IMR-90 (cell line): ENCODE measurements at regions not wholly inside any gene's neighbourhood (a gene's known extent, or its start where the extent isn't known, plus 50 kb on each side); places are given as distances from the start of the nearest gene placed in this dataset.

Source experiments
- ATAC-seq: fragments of 200-7000 bp; cut with Tn5 transposase; 2 replicates; pipeline ENCODE4 v1.9.1; 2020; ENCODE audit warnings: low read depth, mild to moderate bottlenecking, moderate library complexity
- BruUV-seq: library from RNA; stranded (reverse); fragments of 400-500 nt; replicated peaks from 2 replicates; lab custom pipeline; 2021; lab: Mats Ljungman, UMichigan
- CTCF ChIA-PET: fragments of 300-600 bp; formaldehyde crosslinking; extraction: SDS; loops from one replicate; lab custom pipeline; 2021; ENCODE audit warnings: antibody characterized with exemption; lab: Yijun Ruan, JAX
- POLR2A ChIA-PET: fragments of 300-600 bp; sonication (Branson Sonifier 250); formaldehyde crosslinking; loops from one replicate; lab custom pipeline; 2022; ENCODE audit warnings: antibody characterized with exemption; ENCODE audit not compliant: unreplicated experiment; lab: Charles Lee
- DNase-seq: peaks from one replicate; pipeline ENCODE4 v3.0.0; 2013
- H2AFZ ChIP-seq: replicated peaks from 2 replicates; pipeline ENCODE3; 2013; ENCODE audit warnings: low read length, mild to moderate bottlenecking; ENCODE audit not compliant: poor library complexity
- H2AK5ac ChIP-seq: 2 replicates; pipeline ENCODE4 v1.6.1; 2013; ENCODE audit warnings: low read depth, low read length, inconsistent platforms
- H2AK9ac ChIP-seq: replicated peaks from 2 replicates; pipeline ENCODE3; 2013; ENCODE audit warnings: mild to moderate bottlenecking, low read depth, low read length, moderate library complexity; ENCODE audit not compliant: poor library complexity
- H2BK120ac ChIP-seq: 2 replicates; pipeline ENCODE4 v1.6.1; 2013; ENCODE audit warnings: low read depth, low read length, inconsistent platforms
- H2BK15ac ChIP-seq: 3 replicates; pipeline ENCODE4 v1.6.1; 2013; ENCODE audit warnings: low read depth, low read length, inconsistent platforms
- H2BK20ac ChIP-seq: 2 replicates; pipeline ENCODE4 v1.6.1; 2013; ENCODE audit warnings: low read depth, mild to moderate bottlenecking, inconsistent platforms, low read length, moderate library complexity
- H2BK5ac ChIP-seq: 2 replicates; pipeline ENCODE4 v1.6.1; 2013; ENCODE audit warnings: mild to moderate bottlenecking, low read depth, low read length, inconsistent platforms; ENCODE audit not compliant: poor library complexity, severe bottlenecking
- H3K14ac ChIP-seq: replicated peaks from 2 replicates; pipeline ENCODE4 v1.6.1; 2013; ENCODE audit warnings: low read depth, low read length, inconsistent platforms
- H3K18ac ChIP-seq: 2 replicates; pipeline ENCODE4 v1.6.1; 2013; ENCODE audit warnings: low read depth, low read length, control low read depth
- H3K23ac ChIP-seq: 2 replicates; pipeline ENCODE4 v1.6.1; 2013; ENCODE audit warnings: low read depth, low read length, inconsistent platforms
- H3K27ac ChIP-seq: 2 replicates; pipeline ENCODE4 v1.5.1; 2013; ENCODE audit warnings: mild to moderate bottlenecking, control low read depth, low read length; ENCODE audit not compliant: insufficient read depth
- H3K27me3 ChIP-seq: 2 replicates; pipeline ENCODE4 v1.6.1; 2013; ENCODE audit warnings: low read length; ENCODE audit not compliant: control insufficient read depth, insufficient read depth
- H3K36me3 ChIP-seq: 2 replicates; pipeline ENCODE4 v1.6.1; 2013; ENCODE audit warnings: low read length, mixed read lengths; ENCODE audit not compliant: control insufficient read depth, insufficient read depth
- H3K4ac ChIP-seq: 2 replicates; pipeline ENCODE4 v1.6.1; 2013; ENCODE audit warnings: low read depth, low read length, inconsistent platforms
- H3K4me1 ChIP-seq: 2 replicates; pipeline ENCODE4 v1.6.1; 2013; ENCODE audit warnings: low read length, mixed read lengths; ENCODE audit not compliant: control insufficient read depth, insufficient read depth
- H3K4me2 ChIP-seq: 2 replicates; pipeline ENCODE4 v1.6.1; 2013; ENCODE audit warnings: low read depth, mild to moderate bottlenecking, control low read depth, low read length, moderate library complexity
- H3K4me3 ChIP-seq: 2 replicates; pipeline ENCODE4 v1.5.1; 2013; ENCODE audit warnings: low read depth, mild to moderate bottlenecking, control low read depth, low read length, moderate library complexity; ENCODE audit not compliant: insufficient read depth
- H3K56ac ChIP-seq: 2 replicates; pipeline ENCODE4 v1.6.1; 2013; ENCODE audit warnings: low read length, inconsistent platforms; ENCODE audit not compliant: insufficient read depth; ENCODE audit errors: extremely low read depth
- H3K79me1 ChIP-seq, 2 experiments: 2 replicates each; pipeline ENCODE4 v1.6.1; 2013; ENCODE audit warnings: low read length in 2 of 2, inconsistent platforms in 1 of 2, low read depth in 1 of 2
- H3K9ac ChIP-seq: 2 replicates; pipeline ENCODE4 v1.6.1; 2013; ENCODE audit warnings: low read depth, low read length, control low read depth
- H3K9me1 ChIP-seq: 2 replicates; pipeline ENCODE4 v1.6.1; 2013; ENCODE audit warnings: low read length, inconsistent platforms; ENCODE audit not compliant: insufficient read depth
- H3K9me3 ChIP-seq: 2 replicates; pipeline ENCODE4 v1.6.1; 2013; ENCODE audit warnings: low read length; ENCODE audit not compliant: control insufficient read depth, insufficient read depth
- H4K20me1 ChIP-seq: 2 replicates; pipeline ENCODE4 v1.6.1; 2013; ENCODE audit warnings: low read length, inconsistent platforms; ENCODE audit not compliant: insufficient read depth
- H4K5ac ChIP-seq: 2 replicates; pipeline ENCODE4 v1.6.1; 2013; ENCODE audit warnings: mild to moderate bottlenecking, low read depth, low read length, control low read depth
- H4K8ac ChIP-seq, 2 experiments: 2 replicates each; pipeline ENCODE4 v1.6.1; 2013; ENCODE audit warnings: low read depth in 2 of 2, low read length in 2 of 2, control low read depth in 1 of 2, inconsistent platforms in 1 of 2
- H4K91ac ChIP-seq: 2 replicates; pipeline ENCODE4 v1.6.1; 2013; ENCODE audit warnings: low read depth, low read length, inconsistent platforms; ENCODE audit not compliant: insufficient read depth
- BHLHE40 ChIP-seq: fragments of 150-350 bp; IDR thresholded peaks from 2 replicates; pipeline ENCODE4 v1.6.1; 2016; ENCODE audit warnings: mild to moderate bottlenecking, low read depth, low read length
- CEBPB ChIP-seq: IDR thresholded peaks from 2 replicates; pipeline ENCODE4 v1.6.1; 2012; ENCODE audit warnings: low read depth, low read length, improper control_type of control experiment
- WGBS, 2 experiments: methylation state at CpG; one replicate each; pipeline versions ENCODE4 v1.1.5 to v1.1.7; 2013; ENCODE audit warnings: missing lambda C conversion rate in 2 of 2; ENCODE audit not compliant: insufficient read length in 1 of 2; ENCODE audit errors: extremely low coverage in 2 of 2; 5-methylcytosine and 5-hydroxymethylcytosine counted together
- dilution Hi-C: fragments of 300-500 bp; cut with HindIII; formaldehyde crosslinking; loops from one replicate; pipeline ENCODE4 v1.14.3; 2018; ENCODE audit warnings: low sequenced_read_pairs; ENCODE audit not compliant: unreplicated experiment
- in situ Hi-C: fragments of 300-500 bp; cut with MboI; formaldehyde crosslinking; loops from 3 replicates; pipeline ENCODE4 v1.14.3; 2019; ENCODE audit warnings: low sequenced_read_pairs, inconsistent platforms, mixed read lengths
- intact Hi-C: fragments of 100-400 bp; cut with micrococcal nuclease; formaldehyde crosslinking; loops from 2 replicates; pipeline ENCODE4 v1.10.0; 2022
- TF ChIP-seq, protein P1 (sequence below): conservative IDR thresholded peaks from 2 replicates; pipeline ENCODE4 v1.5.1; 2012; ENCODE audit warnings: mild to moderate bottlenecking, low read depth, low read length, improper control_type of control experiment

DNA sequence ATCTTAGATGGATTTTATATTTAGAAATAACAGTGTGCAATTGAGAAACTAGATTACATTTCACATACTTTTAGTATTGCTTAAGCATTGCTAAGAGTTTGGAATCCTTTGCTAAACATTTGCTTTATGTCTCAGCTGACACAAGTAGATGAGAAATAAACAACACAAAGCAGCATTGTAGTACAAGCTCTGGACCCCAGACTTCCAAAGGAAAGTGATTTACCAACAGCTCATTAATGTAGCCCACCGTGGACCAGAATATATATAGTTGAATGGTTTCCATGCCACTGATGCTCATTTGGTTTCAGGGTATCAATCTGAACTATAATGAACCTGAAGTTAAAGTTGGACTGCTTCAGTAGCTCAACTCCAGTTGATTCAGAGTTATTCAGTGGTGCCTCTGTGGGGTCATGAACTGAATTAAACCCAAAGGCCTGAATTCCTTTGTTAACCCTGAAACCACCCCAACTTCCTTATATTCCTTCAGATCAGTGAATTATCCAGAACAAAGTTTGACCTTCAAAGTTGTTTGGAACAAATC is 132.1 kb upstream of the NEIL3 start:
- Histone ChIP-seq H3K27ac (peak overlapping the region; percentile 85), H3K9me1 (no peaks in the 10 kb centered on the region), H4K20me1 (no peaks in the 10 kb centered on the region), H3K4me3 (no peak overlapping the region), H2AK9ac (no peak overlapping the region), H3K9ac (no peak overlapping the region), H3K4me2 (peak overlapping the region; percentile 99), H3K4me1 (peaks cover 10% of the 10 kb centered on the region), H2BK120ac (peak overlapping the region; percentile 97), H3K4ac (peak overlapping the region; percentile 88; the same call in 1 of the 2 replicates), H2AFZ (no peak overlapping the region), H3K56ac (peak overlapping the region; percentile 83; the same call in 1 of the 2 replicates), H2BK5ac (peak overlapping the region; percentile 100), H3K23ac (peak overlapping the region; percentile 92), H4K5ac (peak overlapping the region; percentile 99), H3K9me3 (0 out of 2 replicates have a peak, but pooled peaks cover 1% of the 10 kb centered on the region), H3K36me3 (no peaks in the 10 kb centered on the region), H4K91ac (peak overlapping the region; percentile 81; the same call in 1 of the 2 replicates), H3K79me1 (no peaks in the 10 kb centered on the region), H2BK20ac (peak overlapping the region; percentile 94), H3K27me3 (no peaks in the 10 kb centered on the region), H3K18ac (peak overlapping the region; percentile 100), H4K8ac (peak overlapping the region in 1 of 2 experiments; percentile 82; a peak in 2 of 4 replicates), H3K14ac (no peak overlapping the region; the same call in 1 of the 2 replicates), H2BK15ac (0 out of 3 replicates have a peak overlapping the region, but pooled peaks have one; percentile 9), H2AK5ac (peak overlapping the region; percentile 39; the same call in 1 of the 2 replicates)
- dilution Hi-C loops (no loop called here), in situ Hi-C loops (no loop called here), intact Hi-C loops (loop anchor here (2.0 kb wide), 1 partner anchor 59 kb away; no protein-coding TSS in a partner anchor)
- ATAC-seq: peak; percentile 91
- POLR2A ChIA-PET: no interaction called here
- no TSS peak for BruUV-seq
- WGBS, 2 experiments: no CpG with 5 or more reads among the region's 1 CpG
- CTCF ChIA-PET: no interaction called here
- DNase-seq: peak; percentile 89
- TF ChIP-seq, protein P1, sequence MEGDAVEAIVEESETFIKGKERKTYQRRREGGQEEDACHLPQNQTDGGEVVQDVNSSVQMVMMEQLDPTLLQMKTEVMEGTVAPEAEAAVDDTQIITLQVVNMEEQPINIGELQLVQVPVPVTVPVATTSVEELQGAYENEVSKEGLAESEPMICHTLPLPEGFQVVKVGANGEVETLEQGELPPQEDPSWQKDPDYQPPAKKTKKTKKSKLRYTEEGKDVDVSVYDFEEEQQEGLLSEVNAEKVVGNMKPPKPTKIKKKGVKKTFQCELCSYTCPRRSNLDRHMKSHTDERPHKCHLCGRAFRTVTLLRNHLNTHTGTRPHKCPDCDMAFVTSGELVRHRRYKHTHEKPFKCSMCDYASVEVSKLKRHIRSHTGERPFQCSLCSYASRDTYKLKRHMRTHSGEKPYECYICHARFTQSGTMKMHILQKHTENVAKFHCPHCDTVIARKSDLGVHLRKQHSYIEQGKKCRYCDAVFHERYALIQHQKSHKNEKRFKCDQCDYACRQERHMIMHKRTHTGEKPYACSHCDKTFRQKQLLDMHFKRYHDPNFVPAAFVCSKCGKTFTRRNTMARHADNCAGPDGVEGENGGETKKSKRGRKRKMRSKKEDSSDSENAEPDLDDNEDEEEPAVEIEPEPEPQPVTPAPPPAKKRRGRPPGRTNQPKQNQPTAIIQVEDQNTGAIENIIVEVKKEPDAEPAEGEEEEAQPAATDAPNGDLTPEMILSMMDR: no peak
- peak; percentile 98 for TF ChIP-seq CEBPB
- TF ChIP-seq BHLHE40: peak; percentile 12; the same call in 1 of the 2 replicates
